SKM-1 treated with dmso at 0.1 percent for 144 hours (cell line): ENCODE measurements at regions not wholly inside any gene's neighbourhood (a gene's known extent, or its start where the extent isn't known, plus 50 kb on each side); places are given as distances from the start of the nearest gene placed in this dataset.

Experiments used
- DNase-seq: peaks from one replicate; lab custom pipeline; 2025; ENCODE audit not compliant: unreplicated experiment; lab: John Stamatoyannopoulos, UW

DNA sequence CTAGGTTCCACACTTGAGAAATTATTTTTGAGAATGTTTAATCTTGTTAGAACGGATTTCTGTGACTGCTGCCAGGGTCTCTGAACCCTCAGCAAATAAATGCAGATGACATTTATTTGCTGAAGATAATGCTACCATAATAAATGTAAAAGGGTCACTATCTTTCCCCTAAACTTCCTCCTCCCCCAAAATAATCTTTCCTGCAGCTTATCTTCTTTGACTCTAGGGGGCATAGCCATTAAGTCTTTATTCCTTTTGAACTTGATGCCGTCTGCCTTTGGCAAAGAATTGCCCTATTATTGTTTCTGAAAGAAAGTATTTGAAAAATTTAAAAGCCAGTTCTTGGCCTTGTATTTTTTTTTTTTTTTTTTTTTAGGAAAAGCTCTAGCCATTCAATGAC lies 63.6 kb upstream of the ACSL3 start:
- peak; percentile 14 for DNase-seq

DNA sequence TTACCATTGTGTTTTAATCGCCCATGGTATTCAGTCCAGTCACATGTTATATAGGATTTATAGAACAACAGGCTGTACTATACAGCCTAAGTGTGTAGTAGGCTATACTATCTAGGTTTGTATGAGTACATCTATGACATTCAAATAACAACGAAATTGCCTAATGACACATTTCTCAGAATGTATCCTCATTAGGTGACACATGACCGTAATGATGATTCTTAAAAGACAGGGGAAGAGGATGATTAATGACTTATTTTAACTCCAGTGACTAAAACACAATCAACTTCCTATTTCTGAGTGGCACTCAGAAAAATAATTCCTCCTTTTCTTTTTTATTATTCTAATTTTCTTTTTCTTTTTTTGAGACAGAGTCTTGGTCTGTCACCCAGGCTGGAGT lies 63.0 kb upstream of the ACSL3 start:
- no peak for DNase-seq

DNA sequence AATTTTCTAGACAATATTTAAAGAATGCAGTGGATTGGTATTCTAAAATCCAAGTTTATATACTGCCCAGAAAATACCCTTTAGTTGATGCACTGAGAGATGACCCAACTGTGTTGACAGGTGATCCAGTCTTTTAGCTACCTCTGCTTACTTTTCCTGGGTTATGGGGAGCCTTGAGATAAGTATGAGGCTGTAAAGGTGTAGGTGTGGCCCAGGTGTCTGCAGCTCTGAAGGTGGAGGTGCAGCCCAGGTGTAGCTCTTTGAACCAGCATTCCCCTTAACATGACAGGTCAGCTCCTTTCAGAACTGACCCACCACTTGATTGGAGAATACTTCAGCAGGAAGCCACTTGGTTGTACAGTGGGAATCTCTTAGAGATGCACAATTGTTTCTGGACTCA lies 62.3 kb upstream of the ACSL3 start:
- DNase-seq, result no peak

DNA sequence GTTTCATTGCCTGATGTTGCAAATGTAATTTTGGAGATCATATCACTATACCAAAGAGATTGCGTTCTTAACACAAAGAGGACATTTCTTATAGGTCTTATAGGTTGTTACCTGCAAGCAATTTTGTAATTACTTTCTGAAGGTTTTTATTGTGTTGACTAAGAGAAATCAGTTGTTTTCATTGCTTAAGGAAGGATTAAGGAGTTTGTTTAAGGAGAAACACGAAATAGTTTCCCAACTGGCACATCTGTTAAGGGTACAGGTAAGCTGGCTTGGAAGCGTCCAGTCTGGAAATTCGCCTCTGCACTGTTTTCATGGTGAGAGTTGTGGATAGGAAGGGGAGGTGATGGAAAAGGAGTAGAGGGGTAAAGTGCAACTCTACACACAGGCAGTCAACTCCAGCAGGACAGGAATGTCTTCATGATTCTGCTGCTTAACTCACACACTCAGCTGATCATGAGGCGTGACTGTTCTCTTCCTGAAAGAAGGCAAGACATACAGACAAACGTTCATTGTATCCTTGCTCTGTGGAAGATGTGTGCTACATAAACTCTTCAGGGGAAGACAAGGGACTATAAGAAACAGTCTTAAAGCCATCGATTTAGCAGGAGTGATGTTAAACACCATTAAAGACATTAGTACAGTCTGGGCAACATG lies 61.4 kb upstream of the ACSL3 start:
- no peak for DNase-seq

DNA sequence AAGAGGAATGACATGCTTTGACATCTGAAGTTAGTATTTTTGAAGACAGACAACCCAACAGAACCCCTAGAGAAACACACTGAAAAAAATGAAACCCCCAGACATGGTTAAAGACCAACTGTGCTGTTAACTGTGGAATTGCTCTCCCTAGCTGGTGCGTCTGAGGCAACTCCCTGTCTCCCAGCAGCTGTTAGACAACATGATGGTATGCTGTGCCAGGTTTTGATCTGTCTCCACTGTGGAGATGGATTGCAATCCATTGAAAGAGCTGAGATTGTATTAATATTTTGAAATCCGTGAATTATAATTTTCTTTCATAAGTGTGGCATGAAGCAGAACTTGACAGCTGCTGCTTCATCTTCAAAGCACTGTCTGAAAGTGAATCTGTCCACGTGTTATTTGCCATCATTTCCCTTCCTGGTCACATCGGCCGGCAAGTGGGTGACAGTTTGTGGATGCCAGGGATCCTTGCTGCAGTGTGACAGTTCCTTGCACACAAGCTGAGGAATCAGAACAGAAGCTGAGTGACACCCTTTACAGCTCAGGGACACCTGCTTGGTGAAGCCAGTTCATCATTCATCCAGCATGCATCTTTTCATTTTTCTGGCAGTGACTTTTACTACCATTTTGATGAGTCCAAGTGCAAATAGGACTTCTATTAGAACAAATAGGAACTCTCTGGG lies 58.2 kb upstream of the ACSL3 start:
- no peak for DNase-seq

DNA sequence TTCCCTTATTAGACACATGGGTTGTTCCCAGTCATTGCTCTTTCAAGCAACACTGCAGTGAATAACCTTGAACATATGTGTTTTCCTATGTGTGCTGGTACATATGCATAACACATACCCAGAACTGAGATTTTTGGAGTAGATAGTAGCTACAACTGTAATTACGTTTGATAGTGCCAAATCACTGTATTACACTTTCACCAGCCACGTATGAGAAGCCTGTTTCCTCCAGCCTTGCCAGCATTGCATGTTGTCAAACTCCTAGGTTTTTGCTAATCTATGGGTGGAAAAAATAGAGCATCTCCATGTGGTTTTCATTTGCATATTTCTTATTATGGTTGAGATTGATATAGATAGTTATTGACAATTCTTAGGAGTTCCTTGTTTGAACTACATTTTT lies 56.5 kb upstream of the ACSL3 start:
- DNase-seq, result no peak

- DNase-seq, result peak; percentile 72
Measured at GRCh38 chr2:222805591-222806304, 55.1 kb upstream of the ACSL3 start.

- DNase-seq, result no peak
Measured at GRCh38 chr2:222806526-222807137, 54.2 kb upstream of the ACSL3 start.

GRCh38 chr2:222807431-222807830 lies 53.4 kb upstream of the ACSL3 start:
- no peak for DNase-seq

DNA sequence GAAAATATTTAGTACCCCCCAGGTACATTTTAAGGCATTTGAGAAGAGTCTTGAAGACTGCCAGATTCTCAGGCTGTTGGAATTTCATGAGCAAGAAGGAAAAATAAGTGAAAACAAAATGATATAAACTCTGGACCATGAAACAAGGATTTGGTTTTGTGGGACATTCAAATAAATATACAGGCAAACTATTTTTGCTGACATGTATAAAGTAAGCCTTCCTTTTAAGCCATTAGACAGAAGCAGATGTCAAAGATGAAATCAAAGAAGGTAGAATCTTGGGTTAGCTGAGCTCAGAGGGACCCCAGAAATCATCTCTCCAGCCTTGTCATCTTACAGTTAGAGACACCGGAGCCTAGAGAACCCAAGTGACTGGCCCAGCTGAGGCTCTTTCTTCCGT lies 51.3 kb upstream of the ACSL3 start:
- DNase-seq, result no peak

GRCh38 chr2:222810044-222810443 lies 50.8 kb upstream of the ACSL3 start:
- no peak for DNase-seq
